IMR-90 (cell line): ENCODE measurements at regions not wholly inside any gene's neighbourhood (a gene's known extent, or its start where the extent isn't known, plus 50 kb on each side); places are given as distances from the start of the nearest gene placed in this dataset.

Experiments used
- ATAC-seq: fragments of 200-7000 bp; cut with Tn5 transposase; 2 replicates; pipeline ENCODE4 v1.9.1; 2020; ENCODE audit warnings: low read depth, mild to moderate bottlenecking, moderate library complexity
- BruUV-seq: library from RNA; stranded (reverse); fragments of 400-500 nt; replicated peaks from 2 replicates; lab custom pipeline; 2021; lab: Mats Ljungman, UMichigan
- CTCF ChIA-PET: fragments of 300-600 bp; formaldehyde crosslinking; extraction: SDS; loops from one replicate; lab custom pipeline; 2021; ENCODE audit warnings: antibody characterized with exemption; lab: Yijun Ruan, JAX
- POLR2A ChIA-PET: fragments of 300-600 bp; sonication (Branson Sonifier 250); formaldehyde crosslinking; loops from one replicate; lab custom pipeline; 2022; ENCODE audit warnings: antibody characterized with exemption; ENCODE audit not compliant: unreplicated experiment; lab: Charles Lee
- DNase-seq: peaks from one replicate; pipeline ENCODE4 v3.0.0; 2013
- H2AFZ ChIP-seq: replicated peaks from 2 replicates; pipeline ENCODE3; 2013; ENCODE audit warnings: low read length, mild to moderate bottlenecking; ENCODE audit not compliant: poor library complexity
- H2AK5ac ChIP-seq: 2 replicates; pipeline ENCODE4 v1.6.1; 2013; ENCODE audit warnings: low read depth, low read length, inconsistent platforms
- H2AK9ac ChIP-seq: replicated peaks from 2 replicates; pipeline ENCODE3; 2013; ENCODE audit warnings: mild to moderate bottlenecking, low read depth, low read length, moderate library complexity; ENCODE audit not compliant: poor library complexity
- H2BK120ac ChIP-seq: 2 replicates; pipeline ENCODE4 v1.6.1; 2013; ENCODE audit warnings: low read depth, low read length, inconsistent platforms
- H2BK15ac ChIP-seq: 3 replicates; pipeline ENCODE4 v1.6.1; 2013; ENCODE audit warnings: low read depth, low read length, inconsistent platforms
- H2BK20ac ChIP-seq: 2 replicates; pipeline ENCODE4 v1.6.1; 2013; ENCODE audit warnings: low read depth, mild to moderate bottlenecking, inconsistent platforms, low read length, moderate library complexity
- H2BK5ac ChIP-seq: 2 replicates; pipeline ENCODE4 v1.6.1; 2013; ENCODE audit warnings: mild to moderate bottlenecking, low read depth, low read length, inconsistent platforms; ENCODE audit not compliant: poor library complexity, severe bottlenecking
- H3K14ac ChIP-seq: replicated peaks from 2 replicates; pipeline ENCODE4 v1.6.1; 2013; ENCODE audit warnings: low read depth, low read length, inconsistent platforms
- H3K18ac ChIP-seq: 2 replicates; pipeline ENCODE4 v1.6.1; 2013; ENCODE audit warnings: low read depth, low read length, control low read depth
- H3K23ac ChIP-seq: 2 replicates; pipeline ENCODE4 v1.6.1; 2013; ENCODE audit warnings: low read depth, low read length, inconsistent platforms
- H3K27ac ChIP-seq: 2 replicates; pipeline ENCODE4 v1.5.1; 2013; ENCODE audit warnings: mild to moderate bottlenecking, control low read depth, low read length; ENCODE audit not compliant: insufficient read depth
- H3K27me3 ChIP-seq: 2 replicates; pipeline ENCODE4 v1.6.1; 2013; ENCODE audit warnings: low read length; ENCODE audit not compliant: control insufficient read depth, insufficient read depth
- H3K36me3 ChIP-seq: 2 replicates; pipeline ENCODE4 v1.6.1; 2013; ENCODE audit warnings: low read length, mixed read lengths; ENCODE audit not compliant: control insufficient read depth, insufficient read depth
- H3K4ac ChIP-seq: 2 replicates; pipeline ENCODE4 v1.6.1; 2013; ENCODE audit warnings: low read depth, low read length, inconsistent platforms
- H3K4me1 ChIP-seq: 2 replicates; pipeline ENCODE4 v1.6.1; 2013; ENCODE audit warnings: low read length, mixed read lengths; ENCODE audit not compliant: control insufficient read depth, insufficient read depth
- H3K4me2 ChIP-seq: 2 replicates; pipeline ENCODE4 v1.6.1; 2013; ENCODE audit warnings: low read depth, mild to moderate bottlenecking, control low read depth, low read length, moderate library complexity
- H3K4me3 ChIP-seq: 2 replicates; pipeline ENCODE4 v1.5.1; 2013; ENCODE audit warnings: low read depth, mild to moderate bottlenecking, control low read depth, low read length, moderate library complexity; ENCODE audit not compliant: insufficient read depth
- H3K56ac ChIP-seq: 2 replicates; pipeline ENCODE4 v1.6.1; 2013; ENCODE audit warnings: low read length, inconsistent platforms; ENCODE audit not compliant: insufficient read depth; ENCODE audit errors: extremely low read depth
- H3K79me1 ChIP-seq, 2 experiments: 2 replicates each; pipeline ENCODE4 v1.6.1; 2013; ENCODE audit warnings: low read length in 2 of 2, inconsistent platforms in 1 of 2, low read depth in 1 of 2
- H3K9ac ChIP-seq: 2 replicates; pipeline ENCODE4 v1.6.1; 2013; ENCODE audit warnings: low read depth, low read length, control low read depth
- H3K9me1 ChIP-seq: 2 replicates; pipeline ENCODE4 v1.6.1; 2013; ENCODE audit warnings: low read length, inconsistent platforms; ENCODE audit not compliant: insufficient read depth
- H3K9me3 ChIP-seq: 2 replicates; pipeline ENCODE4 v1.6.1; 2013; ENCODE audit warnings: low read length; ENCODE audit not compliant: control insufficient read depth, insufficient read depth
- H4K20me1 ChIP-seq: 2 replicates; pipeline ENCODE4 v1.6.1; 2013; ENCODE audit warnings: low read length, inconsistent platforms; ENCODE audit not compliant: insufficient read depth
- H4K5ac ChIP-seq: 2 replicates; pipeline ENCODE4 v1.6.1; 2013; ENCODE audit warnings: mild to moderate bottlenecking, low read depth, low read length, control low read depth
- H4K8ac ChIP-seq, 2 experiments: 2 replicates each; pipeline ENCODE4 v1.6.1; 2013; ENCODE audit warnings: low read depth in 2 of 2, low read length in 2 of 2, control low read depth in 1 of 2, inconsistent platforms in 1 of 2
- H4K91ac ChIP-seq: 2 replicates; pipeline ENCODE4 v1.6.1; 2013; ENCODE audit warnings: low read depth, low read length, inconsistent platforms; ENCODE audit not compliant: insufficient read depth
- BHLHE40 ChIP-seq: fragments of 150-350 bp; IDR thresholded peaks from 2 replicates; pipeline ENCODE4 v1.6.1; 2016; ENCODE audit warnings: mild to moderate bottlenecking, low read depth, low read length
- CHD1 ChIP-seq: IDR thresholded peaks from 2 replicates; pipeline ENCODE4 v1.6.1; 2012; ENCODE audit warnings: low read depth, low read length, improper control_type of control experiment
- FOS ChIP-seq: fragments of 150-350 bp; IDR thresholded peaks from 2 replicates; pipeline ENCODE4 v1.6.1; 2016; ENCODE audit warnings: low read depth, low read length
- MAFK ChIP-seq: IDR thresholded peaks from 2 replicates; pipeline ENCODE4 v1.6.1; 2012; ENCODE audit warnings: low read depth, low read length, improper control_type of control experiment
- MAZ ChIP-seq: IDR thresholded peaks from 2 replicates; pipeline ENCODE4 v1.6.1; 2012; ENCODE audit warnings: low read depth, mild to moderate bottlenecking, low read length, improper control_type of control experiment, moderate library complexity, borderline replicate concordance
- POLR2A ChIP-seq: IDR thresholded peaks from 2 replicates; pipeline ENCODE4 v1.6.1; 2012; ENCODE audit warnings: mild to moderate bottlenecking, low read depth, low read length
- SMC3 ChIP-seq: fragments of 150-350 bp; IDR thresholded peaks from 2 replicates; pipeline ENCODE4 v1.6.1; 2016; ENCODE audit warnings: low read depth, mild to moderate bottlenecking, antibody characterized with exemption, low read length, moderate library complexity
- dilution Hi-C: fragments of 300-500 bp; cut with HindIII; formaldehyde crosslinking; loops from one replicate; pipeline ENCODE4 v1.14.3; 2018; ENCODE audit warnings: low sequenced_read_pairs; ENCODE audit not compliant: unreplicated experiment
- in situ Hi-C: fragments of 300-500 bp; cut with MboI; formaldehyde crosslinking; loops from 3 replicates; pipeline ENCODE4 v1.14.3; 2019; ENCODE audit warnings: low sequenced_read_pairs, inconsistent platforms, mixed read lengths
- intact Hi-C: fragments of 100-400 bp; cut with micrococcal nuclease; formaldehyde crosslinking; loops from 2 replicates; pipeline ENCODE4 v1.10.0; 2022
- TF ChIP-seq, protein P1 (sequence below): fragments of 150-350 bp; IDR thresholded peaks from 2 replicates; pipeline ENCODE4 v1.6.1; 2017; ENCODE audit warnings: mild to moderate bottlenecking, antibody characterized with exemption, low read length, low read depth

GRCh38 chr4:33883111-33883510 is 2361.2 kb downstream of the ARAP2 start:
- H3K14ac ChIP-seq = no peak overlapping the region
- H2BK15ac ChIP-seq = no peak overlapping the region
- no peak overlapping the region for H4K5ac ChIP-seq
- no peak overlapping the region for H2BK120ac ChIP-seq
- H3K79me1 ChIP-seq = no peaks in the 10 kb centered on the region
- in situ Hi-C loops = no loop called here
- no TSS peak for BruUV-seq
- no peak overlapping the region for H2AK5ac ChIP-seq
- no peak overlapping the region for H4K8ac ChIP-seq
- H3K9me3 ChIP-seq = no peaks in the 10 kb centered on the region
- H3K56ac ChIP-seq = no peak overlapping the region
- H3K27me3 ChIP-seq = no peaks in the 10 kb centered on the region
- DNase-seq = no peak
- H3K9ac ChIP-seq = no peak overlapping the region
- H3K4me3 ChIP-seq = no peak overlapping the region
- no peak overlapping the region for H2AK9ac ChIP-seq
- no peak overlapping the region for H2BK5ac ChIP-seq
- TF ChIP-seq BHLHE40 (no peak), SMC3 (no peak), MAFK (no peak), MAZ (no peak), FOS (no peak), CHD1 (no peak), POLR2A (no peak)
- TF ChIP-seq, protein P1, sequence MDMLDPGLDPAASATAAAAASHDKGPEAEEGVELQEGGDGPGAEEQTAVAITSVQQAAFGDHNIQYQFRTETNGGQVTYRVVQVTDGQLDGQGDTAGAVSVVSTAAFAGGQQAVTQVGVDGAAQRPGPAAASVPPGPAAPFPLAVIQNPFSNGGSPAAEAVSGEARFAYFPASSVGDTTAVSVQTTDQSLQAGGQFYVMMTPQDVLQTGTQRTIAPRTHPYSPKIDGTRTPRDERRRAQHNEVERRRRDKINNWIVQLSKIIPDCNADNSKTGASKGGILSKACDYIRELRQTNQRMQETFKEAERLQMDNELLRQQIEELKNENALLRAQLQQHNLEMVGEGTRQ = no peak
- no peak overlapping the region for H2AFZ ChIP-seq
- CTCF ChIA-PET = interaction anchor here (0.6 to 1.8 kb wide), 2 partner anchors 10 to 341 kb away, joined by 3 to 4 read pairs; no protein-coding TSS in a partner anchor
- POLR2A ChIA-PET = no interaction called here
- no peak for ATAC-seq
- no peak overlapping the region for H3K4me2 ChIP-seq
- H3K36me3 ChIP-seq = no peaks in the 10 kb centered on the region
- intact Hi-C loops = no loop called here
- no peak overlapping the region for H3K4ac ChIP-seq
- no peak overlapping the region for H3K27ac ChIP-seq
- dilution Hi-C loops = no loop called here
- H4K20me1 ChIP-seq = no peaks in the 10 kb centered on the region
- no peak overlapping the region for H4K91ac ChIP-seq
- no peak overlapping the region for H3K18ac ChIP-seq
- no peak overlapping the region for H3K23ac ChIP-seq
- no peaks in the 10 kb centered on the region for H3K9me1 ChIP-seq
- no peak overlapping the region for H2BK20ac ChIP-seq
- H3K4me1 ChIP-seq = no peaks in the 10 kb centered on the region
